ENCODE measurements at regions not wholly inside any gene's neighbourhood (a gene's known extent, or its start where the extent isn't known, plus 50 kb on each side); places are given as distances from the start of the nearest gene placed in this dataset.

GRCh38 chr10:54880996-54881395 lies 80.0 kb upstream of the PCDH15 start:
- no peak for TF ChIP-seq CTCF (IDR thresholded peaks at IDR 0.05; ENCODE audit: borderline replicate concordance, extremely low read depth, low read length, poor library complexity, severe bottlenecking)
- no peak for TF ChIP-seq EZH2 (IDR thresholded peaks at IDR 0.05; ENCODE audit: borderline replicate concordance, low read depth, low read length, severe bottlenecking)

Data from DND-41 (cell line).